Colonic mucosa (tissue), 4 donors: ENCODE measurements at regions not wholly inside any gene's neighbourhood (a gene's known extent, or its start where the extent isn't known, plus 50 kb on each side); places are given as distances from the start of the nearest gene placed in this dataset.

Experiments used
- DNase-seq: peaks from one replicate; pipeline ENCODE4 v3.0.0-alpha.2; 2020
- H3K27ac ChIP-seq: fragments of 200-600 bp; one replicate; pipeline ENCODE4 v1.8.0; 2021
- H3K27me3 ChIP-seq: fragments of 200-600 bp; one replicate; pipeline ENCODE4 v1.8.0; 2021
- H3K36me3 ChIP-seq: fragments of 200-600 bp; one replicate; pipeline ENCODE4 v1.8.0; 2021
- H3K4me1 ChIP-seq: fragments of 200-600 bp; one replicate; pipeline ENCODE4 v1.8.0; 2021; ENCODE audit warnings: mild to moderate bottlenecking
- H3K4me3 ChIP-seq: fragments of 200-600 bp; one replicate; pipeline ENCODE4 v1.8.0; 2021
- H3K9ac ChIP-seq, 2 donors: one replicate each; pipeline ENCODE4 v1.7.0; 2013; ENCODE audit warnings: control low read depth in 2 of 2, low read depth in 2 of 2, low read length in 2 of 2
- H3K9me3 ChIP-seq: fragments of 200-600 bp; one replicate; pipeline ENCODE4 v1.8.0; 2021
- CTCF ChIP-seq: fragments of 200-600 bp; IDR thresholded peaks from one replicate; pipeline ENCODE4 v1.8.0; 2022; ENCODE audit warnings: antibody characterized with exemption, mild to moderate bottlenecking
- intact Hi-C: fragments of 100-400 bp; cut with DNase I; formaldehyde crosslinking; loops from one replicate; pipeline ENCODE4 v1.14.1; 2022
- donor health status: healthy.
- donor health status: DM: no; HTN: no; CAD: no.
- donor health status: DM: no; HTN: no; CAD: no.

- TF ChIP-seq CTCF = no peak
- Histone ChIP-seq H3K4me1 (no peaks in the 10 kb centered on the region), H3K27ac (no peak overlapping the region), H3K36me3 (no peaks in the 10 kb centered on the region), H3K4me3 (no peak overlapping the region), H3K27me3 (no peaks in the 10 kb centered on the region), H3K9me3 (no peaks in the 10 kb centered on the region), H3K9ac (no peak overlapping the region)
- no peak for DNase-seq
- intact Hi-C loops = no loop called here
Measured at GRCh38 chr5:106088462-106088861, 1582.3 kb downstream of the EFNA5 start.

GRCh38 chr5:106086352-106086751 lies 1584.4 kb downstream of the EFNA5 start:
- Histone ChIP-seq H3K4me1 (no peaks in the 10 kb centered on the region), H3K27me3 (no peaks in the 10 kb centered on the region), H3K4me3 (no peak overlapping the region), H3K36me3 (no peaks in the 10 kb centered on the region), H3K9me3 (no peaks in the 10 kb centered on the region), H3K9ac (no peak overlapping the region), H3K27ac (no peak overlapping the region)
- TF ChIP-seq CTCF = no peak
- DNase-seq = no peak
- intact Hi-C loops = no loop called here

- Histone ChIP-seq H3K4me3 (no peak overlapping the region), H3K27me3 (no peaks in the 10 kb centered on the region), H3K9me3 (no peaks in the 10 kb centered on the region), H3K27ac (no peak overlapping the region), H3K36me3 (no peaks in the 10 kb centered on the region), H3K9ac (no peak overlapping the region), H3K4me1 (no peaks in the 10 kb centered on the region)
- TF ChIP-seq CTCF = no peak
- intact Hi-C loops = no loop called here
- no peak for DNase-seq
Measured at GRCh38 chr5:106085556-106085955, 1585.2 kb downstream of the EFNA5 start.

- no peak for DNase-seq
- H3K27ac ChIP-seq = no peak overlapping the region
- intact Hi-C loops = no loop called here
- no peaks in the 10 kb centered on the region for H3K27me3 ChIP-seq
- no peaks in the 10 kb centered on the region for H3K36me3 ChIP-seq
- no peaks in the 10 kb centered on the region for H3K4me1 ChIP-seq
- no peaks in the 10 kb centered on the region for H3K9me3 ChIP-seq
- TF ChIP-seq CTCF = no peak
- no peak overlapping the region for H3K4me3 ChIP-seq
- no peak overlapping the region for H3K9ac ChIP-seq
Measured at GRCh38 chr5:106085136-106085535, 1585.6 kb downstream of the EFNA5 start.

- Histone ChIP-seq H3K27ac (no peak overlapping the region), H3K4me1 (no peaks in the 10 kb centered on the region), H3K9me3 (no peaks in the 10 kb centered on the region), H3K27me3 (no peaks in the 10 kb centered on the region), H3K36me3 (no peaks in the 10 kb centered on the region), H3K9ac (no peak overlapping the region), H3K4me3 (no peak overlapping the region)
- intact Hi-C loops = no loop called here
- no peak for TF ChIP-seq CTCF
- DNase-seq = no peak
Measured at GRCh38 chr5:106080535-106080934, 1590.2 kb downstream of the EFNA5 start.

GRCh38 chr5:106076655-106077054 lies 1594.1 kb downstream of the EFNA5 start:
- H3K27ac ChIP-seq = no peak overlapping the region
- TF ChIP-seq CTCF = no peak
- H3K27me3 ChIP-seq = no peaks in the 10 kb centered on the region
- H3K9me3 ChIP-seq = no peaks in the 10 kb centered on the region
- no peak for DNase-seq
- H3K4me1 ChIP-seq = no peaks in the 10 kb centered on the region
- H3K36me3 ChIP-seq = no peaks in the 10 kb centered on the region
- H3K4me3 ChIP-seq = no peak overlapping the region
- H3K9ac ChIP-seq = no peak overlapping the region
- intact Hi-C loops = no loop called here
